ENCODE measurements at regions not wholly inside any gene's neighbourhood (a gene's known extent, or its start where the extent isn't known, plus 50 kb on each side); places are given as distances from the start of the nearest gene placed in this dataset. TPM values are rescaled to one million over a fixed set of nuclear protein-coding genes. Genes with fewer than 3 reads are reported as not detected.
A peak's percentile ranks its signal among the peaks of the same experiment; 100 is the strongest.

DNA sequence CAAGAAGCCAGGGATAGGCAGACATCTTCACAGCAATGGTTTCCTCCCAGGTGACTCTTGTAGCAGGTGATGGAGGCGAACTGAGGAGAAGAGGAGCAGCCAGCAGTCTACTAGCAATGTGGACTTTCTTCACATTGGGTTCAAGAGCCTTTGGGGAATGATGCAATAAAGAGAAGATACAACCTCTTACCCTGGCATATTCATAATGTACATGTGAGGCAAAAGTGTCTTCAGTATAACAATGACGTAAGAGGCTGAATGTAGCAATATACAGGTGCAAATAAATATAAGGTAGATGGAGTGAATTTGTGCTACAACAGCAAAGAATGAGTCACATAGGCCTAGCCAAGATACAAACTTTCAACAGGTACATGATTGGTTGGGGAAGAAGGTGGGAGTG, 70.9 kb upstream of the SOX9 start:
- DNase-seq (ENCODE audit: low spot score): no peak

DNA sequence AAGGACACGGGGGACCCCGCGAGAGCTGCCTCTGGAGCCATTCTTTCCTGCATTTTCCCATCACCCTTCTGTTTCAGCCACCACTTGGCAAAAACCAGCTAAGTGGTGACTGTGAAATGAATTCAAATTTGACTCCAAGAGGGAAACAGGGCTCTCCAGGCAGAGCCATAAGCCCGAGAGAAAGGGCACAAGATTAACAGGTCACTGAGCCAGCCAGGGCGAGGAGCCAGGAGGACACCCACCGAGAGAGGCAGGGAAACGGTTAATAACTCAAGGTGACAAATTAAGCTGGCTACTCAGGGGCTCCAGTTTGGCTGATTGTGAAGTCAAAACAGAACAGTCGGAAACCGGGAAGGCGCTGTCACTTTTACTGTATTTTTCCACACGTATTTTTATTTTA, 67.8 kb upstream of the SOX9 start:
- DNase-seq (ENCODE audit: low spot score): no peak

GRCh38 chr17:72053449-72053848, 67.4 kb upstream of the SOX9 start:
- DNase-seq (ENCODE audit: low spot score): no peak

DNA sequence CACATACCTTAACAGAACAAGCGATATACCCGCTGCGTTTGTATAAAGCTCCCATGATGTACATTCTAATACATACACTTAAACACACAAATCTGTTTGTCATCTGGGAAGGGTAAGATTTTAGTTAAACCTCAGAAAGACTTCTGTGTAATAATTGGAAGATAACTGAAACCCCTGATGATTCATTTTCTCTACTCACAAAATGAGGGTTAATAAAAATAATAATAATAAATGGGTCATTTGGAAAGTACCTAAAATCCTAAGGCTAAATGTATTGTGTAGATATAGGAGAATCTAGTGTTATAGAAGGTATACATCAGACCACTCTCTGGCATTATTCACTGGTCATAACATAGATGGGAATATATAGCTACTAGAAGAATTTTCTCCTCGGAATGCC, 64.7 kb upstream of the SOX9 start:
- no peak for DNase-seq (ENCODE audit: low spot score)

- DNase-seq (ENCODE audit: low spot score): no peak
These were observed 64.0 kb upstream of the SOX9 start for GRCh38 chr17:72056727-72057290.

DNA sequence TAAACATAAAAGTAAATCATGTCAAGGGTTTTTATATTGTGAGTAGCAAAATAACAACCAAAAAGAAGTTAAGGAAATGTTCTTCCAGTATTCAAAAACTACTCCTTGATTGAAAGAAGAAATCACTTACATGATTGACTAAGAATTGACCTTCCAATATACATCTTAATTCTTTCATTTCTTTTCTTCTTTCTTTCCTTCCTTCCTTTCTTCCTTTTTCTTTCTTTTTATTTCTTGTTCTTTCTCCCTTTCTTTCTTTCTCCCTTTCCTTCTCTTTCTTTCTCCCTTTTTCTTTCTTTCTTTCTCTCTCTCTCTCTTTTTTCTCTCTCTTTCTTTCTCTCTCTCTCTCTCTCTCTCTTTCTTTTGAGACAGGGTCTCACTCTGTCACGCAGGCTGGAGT, 60.7 kb upstream of the SOX9 start:
- no peak for DNase-seq (ENCODE audit: low spot score)

DNA sequence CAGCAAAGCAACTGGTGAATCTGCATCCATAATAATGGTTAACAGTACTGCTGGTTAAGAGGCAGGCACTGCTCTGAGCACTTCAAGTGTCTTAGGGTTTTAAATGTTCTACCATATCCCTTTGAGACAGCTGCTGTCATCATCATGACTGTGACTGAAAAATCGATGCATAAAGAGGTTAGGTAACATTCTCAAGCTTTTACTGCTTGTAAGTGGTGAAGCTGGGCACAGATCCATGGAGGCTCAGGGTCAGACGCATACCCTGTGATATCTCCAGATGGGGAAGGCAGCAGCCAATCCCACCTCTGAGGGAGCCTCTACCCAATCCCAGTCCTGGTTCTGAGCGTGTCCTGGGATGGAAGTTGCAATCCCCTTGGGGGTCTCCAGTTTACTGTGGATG, 57.6 kb upstream of the SOX9 start:
- DNase-seq (ENCODE audit: low spot score): peak; percentile 17

- DNase-seq (ENCODE audit: low spot score): no peak
These were observed 56.9 kb upstream of the SOX9 start for GRCh38 chr17:72063756-72064450.

GRCh38 chr17:72064606-72065193, 56.1 kb upstream of the SOX9 start:
- no peak for DNase-seq (ENCODE audit: low spot score)

GRCh38 chr17:72065556-72065955, 55.3 kb upstream of the SOX9 start:
- no peak for DNase-seq (ENCODE audit: low spot score)

DNA sequence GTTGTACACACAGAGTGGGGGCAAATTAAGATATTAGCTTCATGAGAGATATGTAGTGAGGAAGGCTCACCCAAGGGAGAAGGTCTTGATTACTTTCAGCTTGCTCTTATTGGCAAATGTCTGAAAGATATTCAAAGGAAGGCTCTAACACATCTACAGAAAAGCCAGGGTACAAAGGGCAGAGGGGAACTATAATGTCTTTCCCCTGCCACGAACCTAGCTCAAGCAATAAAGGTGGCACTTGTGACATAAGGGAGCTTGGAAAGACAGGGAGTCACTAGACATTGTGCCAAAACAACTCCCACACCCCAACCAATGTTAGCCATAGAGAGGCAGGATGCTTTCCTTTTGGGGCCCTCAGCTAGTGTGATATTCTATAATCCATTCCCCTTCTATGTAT, 52.2 kb upstream of the SOX9 start:
- no peak for DNase-seq (ENCODE audit: low spot score)

DNA sequence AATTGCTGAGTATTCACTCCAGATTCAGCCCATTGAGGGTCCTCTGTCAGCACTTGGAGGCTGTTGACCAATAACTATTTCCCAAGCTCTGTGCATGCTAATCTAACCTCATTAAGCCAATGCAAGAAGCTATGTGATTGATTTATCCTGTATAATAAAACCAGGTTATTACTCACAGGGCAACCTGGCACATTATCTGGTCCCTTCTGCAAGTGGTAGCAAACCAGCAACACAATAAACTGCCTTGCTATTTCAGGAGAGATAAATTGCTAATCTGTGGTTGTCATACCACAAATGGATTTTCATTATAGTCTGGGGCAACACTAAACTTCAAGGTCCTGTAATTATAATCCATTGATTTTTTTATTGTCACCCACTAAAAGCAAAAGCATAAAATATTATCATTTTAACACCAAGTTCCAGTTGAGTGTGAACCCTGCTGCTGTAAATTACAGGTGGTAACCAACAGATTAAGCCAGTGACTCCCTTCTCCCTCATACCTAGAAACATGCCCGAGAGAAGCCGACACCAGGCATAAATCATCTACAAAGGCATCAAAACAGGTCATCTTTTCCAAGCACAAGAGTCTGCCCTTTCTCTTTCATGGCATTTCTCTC, 51.1 kb upstream of the SOX9 start:
- DNase-seq (ENCODE audit: low spot score): no peak

Small RNA genes in the stretch of these regions (small RNA-seq; reads per million reads assigned to genes)
- gene RNU7-155P: not detected
